GM19372 (cell line): ENCODE measurements at regions not wholly inside any gene's neighbourhood (a gene's known extent, or its start where the extent isn't known, plus 50 kb on each side); places are given as distances from the start of the nearest gene placed in this dataset.

Experiments used
- ATAC-seq: cut with Tn5 transposase; IDR thresholded peaks from one replicate; pipeline ENCODE4 v1.9.1; 2021; ENCODE audit warnings: mild to moderate bottlenecking, low read depth, moderate library complexity; ENCODE audit not compliant: unreplicated experiment

DNA sequence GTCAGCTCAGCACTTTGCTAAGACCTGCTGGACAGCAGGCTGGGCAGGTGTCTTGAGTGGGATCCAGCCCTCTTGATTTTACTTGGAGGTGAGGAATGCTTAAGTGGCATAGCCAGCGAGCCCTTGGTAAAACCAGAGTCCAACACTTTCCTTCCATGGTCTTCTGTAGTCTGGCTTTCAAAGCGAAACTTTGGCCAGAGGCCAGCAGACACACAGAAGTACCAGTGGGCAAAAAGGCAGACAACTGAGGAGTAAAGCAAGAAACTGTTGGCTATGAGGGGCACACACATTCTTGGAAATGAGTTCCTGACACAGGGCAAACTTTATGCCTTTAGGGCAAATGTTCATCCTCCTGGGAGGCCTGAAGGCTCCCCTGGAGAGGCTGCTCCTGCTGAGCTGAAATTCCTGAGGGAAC lies 281.0 kb upstream of the POU3F1 start:
- ATAC-seq: no peak

DNA sequence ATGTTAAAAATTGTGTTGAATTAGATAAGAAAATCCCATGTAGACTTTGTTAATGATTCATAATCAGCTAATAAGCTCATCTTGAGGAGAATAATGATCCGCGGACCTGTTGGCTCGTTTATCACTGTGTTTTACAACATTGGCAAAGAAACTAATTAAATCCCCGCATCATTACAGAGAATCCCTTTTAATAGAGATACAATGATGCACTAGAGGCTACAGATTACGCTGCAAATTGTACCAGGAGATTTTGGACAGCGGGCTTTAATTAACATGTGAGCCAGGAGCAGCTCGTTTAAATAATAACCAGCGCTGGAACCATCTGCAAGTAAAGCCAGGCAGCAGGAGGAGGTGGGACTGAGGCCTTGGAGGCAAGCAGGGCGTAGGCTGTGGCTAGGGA lies 280.3 kb upstream of the POU3F1 start:
- no peak for ATAC-seq

DNA sequence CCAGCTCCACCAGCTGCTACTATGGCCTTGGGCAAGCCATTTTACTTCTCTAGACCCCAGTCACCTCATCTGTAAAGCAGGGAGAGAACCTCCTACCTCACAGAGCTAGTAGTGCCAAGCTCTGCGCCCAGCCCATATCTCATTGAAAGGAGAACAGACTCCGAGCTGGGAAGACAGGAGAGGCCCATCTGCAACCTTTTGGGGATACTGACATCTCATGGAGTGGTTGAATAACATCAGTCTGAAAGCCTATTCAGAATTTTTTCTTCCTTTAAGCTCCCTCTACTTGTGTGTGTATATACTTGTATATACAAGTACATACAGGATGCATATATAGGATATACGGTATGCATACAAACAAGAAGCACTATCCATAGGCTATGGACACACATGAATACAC lies 279.5 kb upstream of the POU3F1 start:
- ATAC-seq: no peak

DNA sequence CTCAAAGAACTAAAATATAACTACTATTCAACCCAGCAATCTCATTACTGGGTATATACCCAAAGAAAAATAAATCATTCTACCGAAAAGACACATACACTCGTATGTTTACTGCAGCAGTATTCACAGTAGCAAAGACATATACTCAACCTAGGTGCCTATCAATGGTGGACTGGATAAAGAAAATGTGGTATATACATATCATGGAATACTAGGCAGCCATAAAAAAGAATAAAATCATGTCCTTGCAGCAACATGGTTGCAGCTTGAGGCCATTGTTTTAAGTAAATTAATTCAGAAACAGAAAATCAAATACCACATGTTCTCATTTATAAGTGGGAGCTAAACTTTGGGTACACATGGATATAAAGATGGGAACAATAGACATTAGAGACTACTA lies 266.2 kb upstream of the POU3F1 start:
- no peak for ATAC-seq

DNA sequence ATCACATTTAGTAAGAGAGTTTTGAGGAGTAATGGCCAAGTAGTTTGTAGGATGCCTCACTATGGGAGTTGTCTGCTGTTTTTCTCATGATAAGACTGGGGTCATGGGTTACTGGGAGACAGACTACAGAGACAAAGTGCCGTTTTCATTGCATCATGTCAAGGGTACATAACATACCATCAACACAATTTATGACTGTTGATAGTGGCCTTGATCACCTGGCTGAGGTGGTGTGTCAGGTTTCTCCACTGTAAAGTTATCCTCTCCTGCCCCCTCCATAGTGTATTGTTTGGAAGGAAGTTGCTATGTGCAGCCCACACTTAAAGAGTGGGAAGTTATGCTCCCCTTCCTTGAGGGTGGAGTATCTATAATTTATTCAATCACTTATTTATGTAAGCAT lies 263.5 kb upstream of the POU3F1 start:
- no peak for ATAC-seq

DNA sequence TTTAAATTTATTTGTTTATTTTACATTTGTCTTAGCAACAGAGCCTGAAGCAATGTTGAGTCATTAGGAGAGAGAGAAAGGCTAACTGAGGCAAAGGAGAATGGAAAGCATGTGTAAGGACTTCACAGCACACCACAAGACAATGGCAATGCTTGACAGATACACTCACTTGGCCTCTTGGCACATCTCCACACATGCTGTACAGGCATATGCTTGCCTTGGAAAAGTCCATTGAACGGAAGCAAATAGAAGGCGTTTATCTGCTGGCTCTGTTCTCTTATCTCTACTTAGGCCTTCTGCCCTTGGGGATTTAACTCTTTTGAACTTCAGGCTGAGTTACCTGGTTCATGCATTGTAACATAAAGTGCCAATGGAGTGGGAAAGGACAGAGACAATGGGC lies 262.2 kb upstream of the POU3F1 start:
- no peak for ATAC-seq

DNA sequence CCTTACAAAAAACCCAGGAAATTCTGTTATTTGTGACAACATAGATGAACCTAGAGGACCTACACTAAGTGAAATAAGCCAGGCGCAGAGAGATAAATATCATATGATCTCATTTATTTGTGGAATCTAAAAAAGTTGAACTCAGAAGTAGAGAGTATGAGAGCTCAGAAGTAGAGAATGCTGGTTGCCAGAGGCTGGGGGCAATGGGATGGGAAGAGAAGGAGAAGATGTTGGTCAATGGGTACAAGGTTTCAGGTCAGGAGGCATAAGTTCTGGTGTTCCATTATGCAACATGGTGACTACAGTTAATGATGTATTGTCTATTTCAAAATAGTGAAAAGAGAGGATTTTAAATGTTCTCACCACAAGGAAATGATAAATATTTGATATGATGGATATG lies 259.1 kb upstream of the POU3F1 start:
- no peak for ATAC-seq

DNA sequence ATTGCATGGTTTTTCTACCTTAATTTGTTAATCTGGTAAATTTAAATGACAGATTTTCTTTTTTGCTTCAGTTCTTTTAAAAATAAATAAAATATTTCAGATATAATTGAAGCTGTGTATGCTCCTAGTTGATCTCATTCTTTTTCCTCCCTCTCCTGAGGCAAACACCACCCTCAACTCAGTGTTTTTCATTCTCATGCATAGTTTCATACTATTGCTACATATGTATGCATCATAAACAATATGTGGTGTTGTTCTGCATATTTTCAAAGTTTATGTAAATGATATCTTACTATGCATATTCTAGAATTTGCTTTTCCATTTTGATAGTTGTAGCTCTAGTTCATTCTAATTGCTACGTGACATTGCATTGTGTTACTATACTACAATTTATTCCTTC lies 257.2 kb upstream of the POU3F1 start:
- ATAC-seq: no peak

DNA sequence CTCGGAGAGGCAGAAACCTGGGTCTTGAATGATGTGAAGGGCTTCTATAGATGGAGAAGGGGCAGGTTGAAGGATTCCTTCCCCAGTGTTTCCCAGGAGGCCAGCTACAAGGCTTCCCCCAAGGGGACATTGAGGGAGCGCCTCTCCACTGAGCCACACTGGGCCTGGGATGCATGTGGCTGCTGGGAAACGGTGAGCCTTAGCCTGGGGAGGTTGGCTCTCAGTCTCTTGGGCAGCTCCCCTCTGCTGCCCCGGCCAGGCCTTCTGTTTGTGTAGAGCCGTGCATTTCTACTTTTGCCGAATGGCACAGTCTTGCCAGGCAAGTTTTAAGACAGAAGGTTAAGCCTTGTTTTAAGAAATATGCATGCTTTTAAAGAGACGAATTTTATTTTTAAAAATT lies 254.4 kb upstream of the POU3F1 start:
- no peak for ATAC-seq

DNA sequence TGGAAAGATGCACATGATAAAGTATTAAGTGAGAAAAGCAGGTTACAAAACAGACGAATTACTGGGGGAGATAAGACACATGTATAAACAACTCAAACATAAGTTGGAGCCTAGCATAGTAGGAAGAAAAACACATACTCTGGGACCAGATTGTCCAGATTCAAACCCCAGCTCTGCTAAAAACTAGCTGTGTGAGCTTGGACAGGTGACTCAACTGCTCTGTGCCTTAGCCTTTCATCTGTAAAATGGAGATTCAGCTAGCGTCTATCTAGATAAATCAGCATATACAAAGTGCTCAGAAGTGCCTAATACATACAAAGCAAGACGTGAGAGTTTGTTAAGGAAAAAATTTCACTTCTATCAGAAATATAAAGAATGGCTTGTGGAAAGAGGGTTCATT lies 254.0 kb upstream of the POU3F1 start:
- ATAC-seq: no peak

DNA sequence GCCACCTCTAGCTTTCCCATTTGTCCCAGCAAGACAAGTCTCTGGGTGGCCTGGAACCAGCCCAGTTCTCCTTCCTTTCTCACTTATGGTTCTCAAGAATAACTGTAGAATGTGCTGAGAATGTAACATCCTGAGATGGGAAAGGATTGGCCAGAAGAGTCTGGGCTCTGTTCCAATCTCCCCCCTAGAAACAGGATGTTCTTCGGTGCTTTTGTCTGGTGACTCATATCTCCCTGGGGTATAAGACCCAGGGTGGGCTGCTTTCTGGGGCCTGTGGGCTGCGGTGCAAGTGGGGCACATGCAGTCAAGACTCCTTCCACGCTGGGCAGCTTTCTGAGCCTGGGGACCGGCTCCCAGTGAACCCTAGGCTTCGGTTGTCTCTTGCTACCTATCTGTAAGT lies 251.2 kb upstream of the POU3F1 start:
- ATAC-seq: no peak

DNA sequence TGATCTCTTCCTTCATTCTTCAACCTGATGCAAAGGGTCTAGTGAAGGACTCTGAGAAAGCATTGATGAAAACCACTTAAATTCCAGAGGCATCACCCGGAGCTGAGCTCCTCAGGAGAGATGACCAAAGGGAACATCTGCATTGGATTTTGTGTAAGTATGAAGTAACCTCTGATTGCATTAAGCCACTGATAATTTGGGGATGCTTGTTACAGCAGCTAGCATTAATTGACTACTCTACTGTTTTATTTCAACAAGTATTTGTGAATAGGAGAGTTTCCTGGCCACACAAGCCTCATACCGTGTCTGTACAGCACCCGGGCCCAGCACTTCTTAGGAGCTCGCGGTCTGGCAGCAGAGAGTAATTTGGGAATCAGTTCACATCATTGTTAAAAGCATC lies 250.7 kb upstream of the POU3F1 start:
- ATAC-seq: no peak

DNA sequence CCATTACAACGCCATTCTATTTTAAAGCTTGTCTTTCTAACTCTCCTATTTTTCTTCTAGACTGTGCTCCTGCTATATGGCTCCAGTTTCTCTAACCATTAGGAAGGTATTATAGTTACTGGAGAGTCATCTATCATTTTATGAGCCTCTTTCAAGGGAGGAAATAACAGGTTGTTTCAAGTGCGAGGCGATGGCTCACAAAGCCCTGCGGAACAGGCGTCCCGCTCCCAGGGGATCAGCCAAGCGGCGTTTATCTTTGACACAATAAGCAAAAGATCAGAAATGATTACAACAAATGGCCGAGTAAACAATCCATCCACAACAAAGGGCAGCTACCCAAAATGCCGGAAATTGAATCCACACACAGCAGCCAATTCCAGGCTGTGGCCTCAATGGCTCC lies 249.5 kb upstream of the POU3F1 start:
- ATAC-seq: no peak

DNA sequence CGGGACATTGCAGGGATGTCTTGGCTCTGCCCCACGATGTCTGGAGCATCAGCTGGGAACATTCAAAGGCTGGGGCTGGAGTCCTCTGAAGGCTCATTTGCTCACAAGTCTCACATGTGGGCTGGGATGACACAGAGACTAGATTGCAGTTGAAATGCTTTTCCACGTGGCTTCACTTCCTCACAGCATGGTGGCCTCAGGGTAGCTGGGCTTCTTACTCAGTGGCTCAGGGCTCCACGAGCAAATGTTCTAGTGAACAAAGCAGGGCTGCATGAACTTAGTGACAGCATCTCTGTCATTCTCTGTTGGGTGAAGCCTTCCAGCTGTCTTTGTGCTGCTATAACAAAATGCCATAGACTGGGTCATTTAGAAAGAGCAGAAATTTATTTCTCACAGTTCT lies 247.0 kb upstream of the POU3F1 start:
- no peak for ATAC-seq

DNA sequence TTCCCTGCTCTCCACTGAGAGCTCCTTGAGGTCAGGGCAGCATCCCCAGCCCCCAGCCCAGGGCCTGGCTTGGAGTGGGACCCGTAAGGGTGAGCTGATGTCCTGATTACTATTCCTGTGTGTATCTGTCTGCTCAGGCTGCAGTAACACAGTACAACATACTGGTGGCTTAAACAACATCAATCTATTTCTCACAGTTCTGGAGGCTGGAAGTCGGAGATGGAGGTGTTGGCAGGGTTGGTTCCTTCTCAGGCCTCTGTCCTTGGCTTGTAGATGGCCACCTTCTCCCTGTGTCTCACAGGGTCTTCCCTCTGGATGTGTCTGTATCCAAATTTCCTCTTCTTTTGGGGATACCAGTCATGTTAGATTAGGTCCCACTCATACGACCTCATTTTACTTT lies 246.4 kb upstream of the POU3F1 start:
- no peak for ATAC-seq

DNA sequence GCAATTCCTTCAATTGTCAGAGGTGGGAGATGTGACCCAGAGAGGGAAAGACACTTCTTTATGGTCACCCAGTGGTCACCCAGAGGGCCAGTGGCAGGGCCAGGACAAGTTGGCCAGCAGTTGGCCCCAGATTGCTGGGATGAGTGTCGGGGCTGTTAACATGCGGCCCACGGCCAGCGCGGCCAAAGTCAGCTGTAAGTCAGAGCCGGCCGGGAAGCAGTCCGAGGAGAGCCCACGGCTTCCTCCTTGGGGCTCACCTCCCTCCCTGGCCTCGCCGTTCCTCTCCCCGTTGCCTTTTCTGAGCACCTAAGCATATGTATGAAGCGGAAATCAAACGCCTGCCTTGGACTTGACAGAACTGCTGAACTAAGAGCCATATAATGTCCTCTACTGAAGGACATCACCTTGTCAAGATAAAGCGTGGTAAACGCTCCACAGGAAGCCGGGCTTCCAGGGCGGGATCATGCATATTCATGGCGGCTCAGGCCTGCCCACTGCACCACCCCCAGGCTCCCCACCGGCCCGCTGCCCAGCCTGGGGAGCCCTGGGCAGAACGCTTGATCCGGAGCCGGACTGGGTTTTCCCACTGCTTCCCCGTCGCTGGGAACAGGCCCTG lies 245.4 kb upstream of the POU3F1 start:
- ATAC-seq: no peak

DNA sequence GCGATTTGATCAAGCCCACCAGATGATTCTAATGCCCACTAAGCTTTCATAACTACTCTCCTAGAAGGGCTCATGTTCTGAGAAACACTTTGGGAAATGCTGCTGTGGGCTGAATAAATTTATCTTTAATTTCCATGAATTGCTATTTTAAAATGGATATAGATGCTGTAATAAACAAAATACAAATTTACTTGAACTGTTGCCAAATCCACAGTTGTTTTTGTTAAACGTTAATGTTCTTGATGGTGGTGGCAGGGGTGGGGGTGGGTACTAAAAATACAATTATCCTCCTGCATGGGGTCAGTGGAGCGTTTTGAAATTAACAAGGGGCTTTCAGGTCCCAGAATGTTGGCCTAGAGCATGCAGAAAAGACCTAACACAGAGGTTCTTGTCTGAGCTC lies 244.7 kb upstream of the POU3F1 start:
- no peak for ATAC-seq

DNA sequence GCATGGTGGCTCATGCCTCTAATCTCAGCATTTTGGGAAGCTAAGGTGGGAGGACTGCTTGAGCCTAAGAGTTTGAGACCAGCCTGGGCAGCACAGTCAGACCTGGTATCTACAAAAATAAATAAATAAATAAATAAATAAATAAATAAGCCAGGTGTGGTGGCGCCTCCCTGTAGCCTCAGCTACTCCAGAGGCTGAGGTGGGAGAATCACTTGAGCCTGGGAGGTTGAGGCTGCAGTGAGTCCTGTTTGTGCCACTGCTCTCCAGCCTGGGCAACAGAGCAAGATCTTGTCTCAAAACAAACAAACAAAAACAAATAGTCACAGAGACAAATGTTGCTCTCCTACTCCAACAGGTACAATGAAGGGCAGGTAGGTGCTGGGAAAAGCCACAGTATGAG lies 242.4 kb upstream of the POU3F1 start:
- no peak for ATAC-seq

DNA sequence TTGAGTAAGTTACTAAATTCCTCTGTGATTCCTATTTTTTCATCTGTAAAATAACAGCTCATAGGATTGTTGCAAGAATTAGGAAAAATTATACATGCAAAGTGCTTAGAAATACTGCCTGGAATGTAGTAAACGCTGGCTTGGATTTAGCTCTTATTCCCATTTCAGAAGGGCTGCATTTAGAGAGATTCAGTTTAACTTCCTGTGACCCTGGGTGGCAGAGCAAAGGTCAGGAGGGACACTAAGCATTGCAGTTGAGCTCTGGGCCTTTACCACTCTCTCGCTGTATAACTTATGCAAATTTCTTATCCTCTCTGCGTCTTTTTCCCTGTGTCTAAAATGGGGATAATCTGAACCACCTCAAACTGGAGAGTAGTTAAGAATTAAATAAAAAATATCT lies 241.0 kb upstream of the POU3F1 start:
- ATAC-seq: no peak

DNA sequence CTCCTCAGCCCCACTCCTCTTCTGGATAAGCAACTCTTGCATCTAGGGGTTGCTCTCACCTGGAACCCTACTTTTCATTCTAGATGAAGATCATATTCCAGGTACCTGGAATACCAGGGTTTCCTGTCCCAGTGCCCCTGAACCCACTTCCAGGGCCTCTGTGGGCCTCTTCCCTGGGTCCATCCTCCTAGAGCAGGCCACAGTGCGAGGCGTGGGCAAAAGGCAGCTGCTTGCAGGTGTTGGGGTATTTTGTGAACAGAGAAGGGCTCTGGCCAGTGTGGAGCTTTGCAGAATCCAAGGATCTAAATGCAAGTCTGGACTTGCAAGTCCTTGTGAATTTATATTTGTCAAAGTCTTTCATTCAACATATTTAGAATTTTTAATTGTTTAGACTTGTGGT lies 240.4 kb upstream of the POU3F1 start:
- ATAC-seq: no peak

DNA sequence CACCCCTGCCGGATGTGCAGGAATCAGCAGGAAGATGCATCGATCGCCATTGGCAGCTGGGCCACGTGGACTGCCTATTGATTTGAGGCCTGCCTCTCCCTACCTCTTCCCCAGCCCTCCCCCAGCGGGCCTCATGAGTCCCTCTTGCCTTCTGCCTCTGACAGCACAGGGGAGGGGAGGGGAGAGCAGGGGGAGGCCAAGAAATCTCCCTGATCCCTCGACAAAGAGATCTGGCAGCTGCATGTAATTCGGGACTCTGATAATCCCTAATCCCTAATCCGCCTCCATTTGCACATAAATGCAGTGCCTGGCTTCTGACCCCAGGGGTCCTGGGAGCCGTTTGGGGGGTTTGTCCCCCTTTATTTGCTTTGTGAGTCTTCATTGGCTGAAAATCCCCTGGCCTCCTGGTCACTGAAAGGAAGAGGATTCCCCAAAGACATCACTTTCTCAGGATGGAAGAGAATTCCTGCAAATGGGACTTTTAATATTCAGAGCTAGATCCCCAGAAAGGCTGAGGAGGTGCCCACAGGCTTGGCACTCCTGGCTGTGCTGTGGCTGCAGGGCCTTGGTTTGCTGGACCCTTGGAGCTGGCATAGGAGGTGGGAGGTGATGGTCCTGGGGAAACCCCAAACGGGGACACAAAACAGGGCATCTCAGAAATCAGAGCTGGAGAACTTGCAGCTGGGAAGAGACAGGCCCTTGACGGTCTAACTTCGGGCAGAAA lies 239.4 kb upstream of the POU3F1 start:
- ATAC-seq: no peak

DNA sequence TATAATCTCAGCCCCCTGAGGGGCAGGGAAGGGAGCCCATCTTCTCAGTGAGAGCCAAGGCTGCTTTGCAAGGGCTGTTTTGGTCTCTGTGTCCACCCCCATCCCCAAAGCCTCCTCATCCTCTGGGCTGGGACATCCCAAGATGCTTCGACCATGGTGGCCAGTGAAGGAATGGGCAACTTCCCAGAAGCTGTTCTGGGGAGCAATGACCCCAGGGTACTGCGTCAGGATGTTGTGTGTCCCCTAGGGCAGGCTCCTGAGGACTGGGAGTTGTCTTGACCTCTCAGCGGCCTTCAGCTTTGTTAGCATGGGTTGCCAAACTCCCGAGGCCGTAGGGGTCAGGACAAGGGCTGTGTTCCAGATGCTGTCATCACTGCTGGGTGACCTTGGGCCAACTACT lies 238.4 kb upstream of the POU3F1 start:
- no peak for ATAC-seq
